ENCODE measurements at regions not wholly inside any gene's neighbourhood (a gene's known extent, or its start where the extent isn't known, plus 50 kb on each side); places are given as distances from the start of the nearest gene placed in this dataset.

DNA sequence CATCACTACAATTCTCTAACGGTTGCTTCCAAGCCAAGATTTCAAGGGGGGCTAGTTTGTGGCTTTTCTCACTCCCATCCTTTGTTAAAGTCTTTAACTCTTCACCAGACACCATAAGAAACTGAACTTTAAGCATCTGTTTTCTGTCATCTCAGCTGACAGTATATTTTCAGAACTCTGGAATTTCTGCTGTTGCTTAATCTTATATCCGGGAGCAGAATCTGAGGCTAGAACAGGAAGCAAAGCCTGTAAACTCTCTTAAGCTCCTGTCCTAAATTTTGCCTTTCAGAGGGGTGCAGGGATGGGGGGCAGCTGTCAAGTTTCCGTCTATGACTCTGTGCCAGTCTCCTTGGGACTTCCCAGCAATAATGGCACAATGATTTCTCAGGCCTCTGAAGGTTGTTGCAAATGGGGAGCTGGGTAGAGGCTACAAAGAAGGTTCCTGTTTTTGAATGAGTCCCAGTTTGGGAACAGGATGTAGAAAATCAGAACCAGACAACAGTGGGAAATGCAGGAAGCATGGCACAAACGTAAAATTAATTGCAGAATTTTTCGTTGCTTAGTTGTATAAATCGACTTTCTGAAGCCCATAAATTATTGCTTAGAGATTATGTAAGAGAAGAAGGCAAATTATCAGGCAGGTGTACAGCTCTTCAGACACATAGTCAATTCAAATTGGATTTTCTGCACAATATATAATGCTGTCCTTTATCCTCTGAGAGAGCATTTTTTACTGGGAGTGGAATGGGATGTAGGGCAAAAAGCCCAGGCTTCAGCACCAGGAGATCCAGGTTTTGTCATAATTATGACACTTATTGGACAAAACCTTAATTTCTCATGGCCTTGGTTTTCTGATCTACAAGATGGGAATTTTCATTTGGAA is 430.9 kb downstream of the DMAC1 start (continued):
- TF ChIP-seq, protein P1, sequence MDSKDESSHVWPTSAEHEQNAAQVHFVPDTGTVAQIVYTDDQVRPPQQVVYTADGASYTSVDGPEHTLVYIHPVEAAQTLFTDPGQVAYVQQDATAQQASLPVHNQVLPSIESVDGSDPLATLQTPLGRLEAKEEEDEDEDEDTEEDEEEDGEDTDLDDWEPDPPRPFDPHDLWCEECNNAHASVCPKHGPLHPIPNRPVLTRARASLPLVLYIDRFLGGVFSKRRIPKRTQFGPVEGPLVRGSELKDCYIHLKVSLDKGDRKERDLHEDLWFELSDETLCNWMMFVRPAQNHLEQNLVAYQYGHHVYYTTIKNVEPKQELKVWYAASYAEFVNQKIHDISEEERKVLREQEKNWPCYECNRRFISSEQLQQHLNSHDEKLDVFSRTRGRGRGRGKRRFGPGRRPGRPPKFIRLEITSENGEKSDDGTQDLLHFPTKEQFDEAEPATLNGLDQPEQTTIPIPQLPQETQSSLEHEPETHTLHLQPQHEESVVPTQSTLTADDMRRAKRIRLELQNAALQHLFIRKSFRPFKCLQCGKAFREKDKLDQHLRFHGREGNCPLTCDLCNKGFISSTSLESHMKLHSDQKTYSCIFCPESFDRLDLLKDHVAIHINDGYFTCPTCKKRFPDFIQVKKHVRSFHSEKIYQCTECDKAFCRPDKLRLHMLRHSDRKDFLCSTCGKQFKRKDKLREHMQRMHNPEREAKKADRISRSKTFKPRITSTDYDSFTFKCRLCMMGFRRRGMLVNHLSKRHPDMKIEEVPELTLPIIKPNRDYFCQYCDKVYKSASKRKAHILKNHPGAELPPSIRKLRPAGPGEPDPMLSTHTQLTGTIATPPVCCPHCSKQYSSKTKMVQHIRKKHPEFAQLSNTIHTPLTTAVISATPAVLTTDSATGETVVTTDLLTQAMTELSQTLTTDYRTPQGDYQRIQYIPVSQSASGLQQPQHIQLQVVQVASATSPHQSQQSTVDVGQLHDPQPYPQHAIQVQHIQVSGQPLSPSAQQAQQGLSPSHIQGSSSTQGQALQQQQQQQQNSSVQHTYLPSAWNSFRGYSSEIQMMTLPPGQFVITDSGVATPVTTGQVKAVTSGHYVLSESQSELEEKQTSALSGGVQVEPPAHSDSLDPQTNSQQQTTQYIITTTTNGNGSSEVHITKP (tag by site-specific recombination; IDR thresholded peaks at IDR 0.05), result no peak
- TF ChIP-seq ZNF311 (tag by site-specific recombination; IDR thresholded peaks at IDR 0.05; ENCODE audit: borderline replicate concordance) (no peak), ZNF670 (tag by site-specific recombination; IDR thresholded peaks at IDR 0.05; ENCODE audit: low read depth) (no peak), ZNF394 (tag by site-specific recombination; IDR thresholded peaks at IDR 0.05; ENCODE audit: borderline replicate concordance) (no peak), ZFP69B (tag by site-specific recombination; IDR thresholded peaks at IDR 0.05) (no peak)

DNA sequence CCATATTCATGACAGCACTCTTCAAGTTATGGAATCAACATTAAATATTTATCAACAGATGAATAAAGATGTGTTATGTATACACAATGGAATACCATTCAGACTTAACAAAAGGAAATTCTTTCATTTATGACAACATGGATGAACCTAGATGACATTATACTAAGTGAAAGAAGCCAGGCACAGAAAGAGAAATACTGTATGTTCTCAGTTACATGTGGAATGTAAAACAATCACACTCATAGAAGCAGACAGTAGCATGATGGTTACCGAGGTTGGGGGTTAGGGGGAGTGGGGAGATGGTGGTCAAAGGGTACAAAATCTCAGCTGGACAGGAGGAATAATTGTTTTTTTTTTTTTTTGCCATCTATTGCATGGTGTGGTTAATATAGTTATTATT is 431.9 kb downstream of the DMAC1 start:
- ChIA-PET CTCF (interaction anchor here (0.5 kb wide), 1 partner anchor 131 kb away, joined by 3 read pairs; no protein-coding TSS in a partner anchor), POLR2A (interaction anchor here (0.8 kb wide), 1 partner anchor 179 kb away, joined by 3 read pairs; no protein-coding TSS in a partner anchor)
- H3K36me3 ChIP-seq (ENCODE audit: control insufficient read depth in 2 of 2, insufficient read depth in 1 of 2, low read length in 2 of 2), result no peaks in the 10 kb centered on the region
- H3K4me1 ChIP-seq (ENCODE audit: control insufficient read depth, insufficient read depth, low read length), result no peaks in the 10 kb centered on the region
- H3K9me3 ChIP-seq (ENCODE audit: control insufficient read depth, insufficient read depth, low read depth, low read length), result no peaks in the 10 kb centered on the region
- H3K27ac ChIP-seq (ENCODE audit: extremely low read depth, low read depth, low read length), result no peak overlapping the region
- H3K4me3 ChIP-seq (ENCODE audit: low read depth, low read length), result no peak overlapping the region
- TF ChIP-seq ZBTB48 (tag by site-specific recombination; IDR thresholded peaks at IDR 0.05), result no peak
- TF ChIP-seq ZNF548 (tag by site-specific recombination; IDR thresholded peaks at IDR 0.05), result no peak
- no peak for TF ChIP-seq ZNF184 (tag by site-specific recombination; IDR thresholded peaks at IDR 0.05)
- no peak for TF ChIP-seq ZNF701 (tag by site-specific recombination; IDR thresholded peaks at IDR 0.05)
- TF ChIP-seq RBAK (tag by site-specific recombination; IDR thresholded peaks at IDR 0.05), result no peak
- TF ChIP-seq, protein P2, sequence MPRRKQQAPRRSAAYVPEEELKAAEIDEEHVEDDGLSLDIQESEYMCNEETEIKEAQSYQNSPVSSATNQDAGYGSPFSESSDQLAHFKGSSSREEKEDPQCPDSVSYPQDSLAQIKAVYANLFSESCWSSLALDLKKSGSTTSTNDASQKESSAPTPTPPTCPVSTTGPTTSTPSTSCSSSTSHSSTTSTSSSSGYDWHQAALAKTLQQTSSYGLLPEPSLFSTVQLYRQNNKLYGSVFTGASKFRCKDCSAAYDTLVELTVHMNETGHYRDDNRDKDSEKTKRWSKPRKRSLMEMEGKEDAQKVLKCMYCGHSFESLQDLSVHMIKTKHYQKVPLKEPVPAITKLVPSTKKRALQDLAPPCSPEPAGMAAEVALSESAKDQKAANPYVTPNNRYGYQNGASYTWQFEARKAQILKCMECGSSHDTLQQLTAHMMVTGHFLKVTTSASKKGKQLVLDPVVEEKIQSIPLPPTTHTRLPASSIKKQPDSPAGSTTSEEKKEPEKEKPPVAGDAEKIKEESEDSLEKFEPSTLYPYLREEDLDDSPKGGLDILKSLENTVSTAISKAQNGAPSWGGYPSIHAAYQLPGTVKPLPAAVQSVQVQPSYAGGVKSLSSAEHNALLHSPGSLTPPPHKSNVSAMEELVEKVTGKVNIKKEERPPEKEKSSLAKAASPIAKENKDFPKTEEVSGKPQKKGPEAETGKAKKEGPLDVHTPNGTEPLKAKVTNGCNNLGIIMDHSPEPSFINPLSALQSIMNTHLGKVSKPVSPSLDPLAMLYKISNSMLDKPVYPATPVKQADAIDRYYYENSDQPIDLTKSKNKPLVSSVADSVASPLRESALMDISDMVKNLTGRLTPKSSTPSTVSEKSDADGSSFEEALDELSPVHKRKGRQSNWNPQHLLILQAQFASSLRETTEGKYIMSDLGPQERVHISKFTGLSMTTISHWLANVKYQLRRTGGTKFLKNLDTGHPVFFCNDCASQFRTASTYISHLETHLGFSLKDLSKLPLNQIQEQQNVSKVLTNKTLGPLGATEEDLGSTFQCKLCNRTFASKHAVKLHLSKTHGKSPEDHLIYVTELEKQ (tag by site-specific recombination; IDR thresholded peaks at IDR 0.05; ENCODE audit: borderline replicate concordance), result no peak
- no peak for TF ChIP-seq ZNF768 (tag by site-specific recombination; IDR thresholded peaks at IDR 0.05)
- TF ChIP-seq ZNF48 (tag by site-specific recombination; IDR thresholded peaks at IDR 0.05), result no peak
- no peak for TF ChIP-seq ZNF202 (tag by site-specific recombination; IDR thresholded peaks at IDR 0.05; ENCODE audit: borderline replicate concordance)
- TF ChIP-seq ZNF600 (tag by site-specific recombination; IDR thresholded peaks at IDR 0.05), result no peak
- TF ChIP-seq ZNF146 (tag by site-specific recombination; IDR thresholded peaks at IDR 0.05), result no peak
- TF ChIP-seq FEZF1 (tag by site-specific recombination; IDR thresholded peaks at IDR 0.05), result no peak
- TF ChIP-seq ZNF658 (tag by site-specific recombination; IDR thresholded peaks at IDR 0.05), result no peak
- no peak for TF ChIP-seq ZNF404 (tag by site-specific recombination; IDR thresholded peaks at IDR 0.05)
- TF ChIP-seq ZBTB21 (tag by site-specific recombination; IDR thresholded peaks at IDR 0.05), result no peak
- no peak for TF ChIP-seq GLI4 (tag by site-specific recombination; IDR thresholded peaks at IDR 0.05)
- no peak for TF ChIP-seq ZNF23 (tag by site-specific recombination; IDR thresholded peaks at IDR 0.05; ENCODE audit: borderline replicate concordance)
- no peak for TF ChIP-seq ZNF596 (tag by site-specific recombination; IDR thresholded peaks at IDR 0.05)

Data from HEK293 (cell line).